ENCODE measurements at regions not wholly inside any gene's neighbourhood (a gene's known extent, or its start where the extent isn't known, plus 50 kb on each side); places are given as distances from the start of the nearest gene placed in this dataset.

DNA sequence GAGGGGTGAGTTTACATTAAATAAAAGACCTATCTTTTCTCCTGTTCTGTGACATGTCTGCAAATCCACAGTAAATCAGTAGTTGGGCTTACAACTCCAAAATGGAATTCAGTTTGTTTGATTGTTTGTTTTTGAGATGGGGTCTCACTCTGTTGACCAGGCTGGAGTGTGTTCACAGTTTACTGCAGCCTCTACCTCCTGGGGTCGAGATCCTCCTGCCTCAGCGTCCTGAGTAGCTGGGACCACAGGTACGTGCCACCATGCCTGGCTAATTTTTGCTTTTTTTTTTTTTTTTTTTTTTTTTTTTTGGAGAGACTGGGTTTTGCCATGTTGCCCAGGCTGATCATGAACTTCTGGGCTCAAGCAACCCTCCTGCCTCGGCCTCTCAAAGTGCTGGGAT is 63.5 kb upstream of the ADPGK start:
- TF ChIP-seq POLR2A (IDR thresholded peaks at IDR 0.05; ENCODE audit: low read length) (no peak), GATA1 (IDR thresholded peaks at IDR 0.05; ENCODE audit: low read depth, low read length) (no peak)

All from erythroblast (primary cell).